Lower lobe of right lung (tissue), 2 donors: ENCODE measurements at regions not wholly inside any gene's neighbourhood (a gene's known extent, or its start where the extent isn't known, plus 50 kb on each side); places are given as distances from the start of the nearest gene placed in this dataset.

ENCODE experiments used
- ATAC-seq, 2 donors: fragments of 200-7000 bp; cut with Tn5 transposase; one replicate each; pipeline ENCODE4 v1.9.1; 2020 to 2022; ENCODE audit warnings: mild to moderate bottlenecking in 2 of 2, moderate library complexity in 2 of 2
- DNase-seq: peaks from one replicate; pipeline ENCODE4 v3.0.0-alpha.2; 2020
- H3K27ac ChIP-seq: fragments of 200-600 bp; one replicate; pipeline ENCODE4 v1.8.0; 2022
- H3K27me3 ChIP-seq: fragments of 200-600 bp; one replicate; pipeline ENCODE4 v1.8.0; 2022; ENCODE audit warnings: low read depth
- H3K36me3 ChIP-seq: fragments of 200-600 bp; one replicate; pipeline ENCODE4 v1.8.0; 2022; ENCODE audit warnings: mild to moderate bottlenecking
- H3K4me1 ChIP-seq: fragments of 200-600 bp; one replicate; pipeline ENCODE4 v1.8.0; 2022
- H3K4me3 ChIP-seq: fragments of 200-600 bp; one replicate; pipeline ENCODE4 v1.8.0; 2022; ENCODE audit warnings: mild to moderate bottlenecking
- H3K9me3 ChIP-seq: fragments of 200-600 bp; one replicate; pipeline ENCODE4 v1.8.0; 2022
- intact Hi-C: fragments of 100-400 bp; cut with DNase I; formaldehyde crosslinking; loops from one replicate; pipeline ENCODE4 v1.11.0; 2022
- TF ChIP-seq, protein P1 (sequence below): fragments of 200-600 bp; IDR thresholded peaks from one replicate; pipeline ENCODE4 v1.8.0; 2022; ENCODE audit warnings: antibody characterized with exemption, mild to moderate bottlenecking
- donor health status: DM: no; HTN: yes; CAD: no; lungs with severe emphysema.

DNA sequence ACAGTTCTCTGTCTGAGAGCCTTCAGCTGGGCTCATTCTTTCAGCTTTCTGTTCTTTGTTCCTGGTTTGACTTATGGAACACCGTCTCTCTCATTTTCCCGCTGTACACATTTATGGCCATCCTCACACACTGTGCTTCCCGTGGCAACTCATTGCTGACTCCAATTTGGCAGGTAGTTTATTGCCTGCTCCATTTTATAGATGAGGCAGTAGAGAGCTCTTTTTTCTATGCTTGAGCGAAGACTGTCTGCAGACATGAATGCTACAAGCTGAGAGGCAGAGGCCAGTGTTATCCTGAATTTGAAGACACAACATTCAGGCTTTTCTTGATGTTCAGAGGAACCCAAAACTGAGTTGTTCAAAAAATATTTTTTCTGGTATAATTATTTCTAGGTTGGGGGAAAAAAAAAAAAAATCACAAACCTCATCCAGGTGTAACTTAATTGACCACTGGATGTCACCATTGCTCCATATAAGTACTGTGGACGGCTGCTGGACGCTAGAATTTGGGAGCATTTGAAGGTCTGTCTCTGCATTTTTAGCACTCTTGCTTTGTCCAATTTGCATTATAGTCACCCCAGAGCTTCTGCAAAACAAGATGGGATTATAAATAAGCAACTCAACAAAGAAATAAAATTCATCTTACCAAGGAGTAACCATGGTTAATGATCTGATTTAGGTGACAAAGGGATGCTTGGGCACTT, 83.5 kb downstream of the HRH4 start:
- H3K4me1 ChIP-seq, result no peaks in the 10 kb centered on the region
- no peak overlapping the region for H3K27ac ChIP-seq
- H3K9me3 ChIP-seq, result no peaks in the 10 kb centered on the region
- no peak overlapping the region for H3K4me3 ChIP-seq
- intact Hi-C loops, result no loop called here
- peak in 1 of 2 donors; percentile 65 for ATAC-seq
- H3K27me3 ChIP-seq, result no peaks in the 10 kb centered on the region
- TF ChIP-seq, protein P1, sequence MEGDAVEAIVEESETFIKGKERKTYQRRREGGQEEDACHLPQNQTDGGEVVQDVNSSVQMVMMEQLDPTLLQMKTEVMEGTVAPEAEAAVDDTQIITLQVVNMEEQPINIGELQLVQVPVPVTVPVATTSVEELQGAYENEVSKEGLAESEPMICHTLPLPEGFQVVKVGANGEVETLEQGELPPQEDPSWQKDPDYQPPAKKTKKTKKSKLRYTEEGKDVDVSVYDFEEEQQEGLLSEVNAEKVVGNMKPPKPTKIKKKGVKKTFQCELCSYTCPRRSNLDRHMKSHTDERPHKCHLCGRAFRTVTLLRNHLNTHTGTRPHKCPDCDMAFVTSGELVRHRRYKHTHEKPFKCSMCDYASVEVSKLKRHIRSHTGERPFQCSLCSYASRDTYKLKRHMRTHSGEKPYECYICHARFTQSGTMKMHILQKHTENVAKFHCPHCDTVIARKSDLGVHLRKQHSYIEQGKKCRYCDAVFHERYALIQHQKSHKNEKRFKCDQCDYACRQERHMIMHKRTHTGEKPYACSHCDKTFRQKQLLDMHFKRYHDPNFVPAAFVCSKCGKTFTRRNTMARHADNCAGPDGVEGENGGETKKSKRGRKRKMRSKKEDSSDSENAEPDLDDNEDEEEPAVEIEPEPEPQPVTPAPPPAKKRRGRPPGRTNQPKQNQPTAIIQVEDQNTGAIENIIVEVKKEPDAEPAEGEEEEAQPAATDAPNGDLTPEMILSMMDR, result peak; percentile 23
- DNase-seq, result no peak
- H3K36me3 ChIP-seq, result no peaks in the 10 kb centered on the region

DNA sequence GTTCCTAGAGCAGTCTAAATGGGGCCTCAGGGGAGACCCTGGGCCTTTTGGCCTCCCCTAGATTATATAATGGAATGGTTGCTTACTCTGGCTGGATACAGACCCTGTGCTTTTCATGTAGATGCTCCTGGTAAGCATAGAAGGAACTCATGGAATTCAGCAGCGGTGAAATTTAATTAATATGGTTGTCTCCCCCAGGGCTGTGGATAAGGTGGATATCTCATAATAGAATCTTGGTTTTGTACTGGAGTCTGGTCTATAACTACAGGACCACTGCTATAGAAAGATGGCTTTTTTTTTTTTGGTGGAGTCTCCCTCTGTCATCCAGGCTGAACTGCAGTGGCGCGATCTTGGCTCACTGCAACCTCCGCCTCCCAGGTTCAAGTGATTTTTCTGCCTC, 84.5 kb downstream of the HRH4 start:
- no peak overlapping the region for H3K4me3 ChIP-seq
- TF ChIP-seq, protein P1, result no peak
- H3K27me3 ChIP-seq, result no peaks in the 10 kb centered on the region
- intact Hi-C loops, result no loop called here
- DNase-seq, result no peak
- no peaks in the 10 kb centered on the region for H3K4me1 ChIP-seq
- H3K9me3 ChIP-seq, result no peaks in the 10 kb centered on the region
- H3K27ac ChIP-seq, result no peak overlapping the region
- no peak for ATAC-seq
- no peaks in the 10 kb centered on the region for H3K36me3 ChIP-seq

DNA sequence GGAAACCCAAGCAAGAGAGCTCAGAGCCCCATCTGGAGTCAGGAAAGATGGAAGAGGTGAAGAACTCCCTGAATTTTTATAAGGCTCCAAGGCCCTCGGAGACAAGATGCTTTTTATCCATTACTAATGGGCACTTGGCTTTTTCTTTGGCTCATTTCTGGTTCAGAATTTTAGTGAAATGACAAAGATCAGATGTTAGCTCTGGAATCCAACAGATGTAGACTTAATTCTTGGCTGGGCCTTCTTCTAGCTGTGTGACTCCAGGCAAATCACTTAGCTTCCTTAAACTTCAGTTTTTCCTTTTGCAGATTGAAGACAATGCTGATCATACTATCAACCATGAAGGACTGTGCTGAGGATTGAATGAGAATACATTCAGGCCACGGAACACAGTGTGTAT, 85.2 kb downstream of the HRH4 start:
- TF ChIP-seq, protein P1, result no peak
- H3K9me3 ChIP-seq, result no peaks in the 10 kb centered on the region
- H3K4me1 ChIP-seq, result no peaks in the 10 kb centered on the region
- H3K4me3 ChIP-seq, result no peak overlapping the region
- intact Hi-C loops, result no loop called here
- no peaks in the 10 kb centered on the region for H3K27me3 ChIP-seq
- no peak overlapping the region for H3K27ac ChIP-seq
- no peaks in the 10 kb centered on the region for H3K36me3 ChIP-seq
- ATAC-seq (no peak), DNase-seq (no peak)

DNA sequence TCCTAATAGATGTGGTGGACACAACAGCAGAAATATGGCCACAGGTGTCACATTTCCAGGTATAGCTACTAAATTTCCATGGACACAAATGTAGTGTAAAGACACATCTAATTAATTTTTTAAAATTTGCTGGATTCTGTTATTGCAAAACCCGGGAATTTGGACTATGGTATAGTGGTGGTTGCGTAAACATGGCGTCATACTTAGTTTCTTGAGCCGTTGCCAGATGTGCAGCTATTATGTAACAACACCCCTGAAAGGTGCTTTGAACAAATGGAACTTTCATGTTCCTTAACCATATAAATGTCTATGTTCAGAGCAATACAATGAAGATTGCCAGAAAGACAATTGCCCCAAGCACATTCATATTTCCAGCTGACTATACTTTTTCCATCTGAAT, 85.9 kb downstream of the HRH4 start:
- DNase-seq (no peak), ATAC-seq (no peak)
- no peaks in the 10 kb centered on the region for H3K4me1 ChIP-seq
- no peak overlapping the region for H3K4me3 ChIP-seq
- H3K36me3 ChIP-seq, result no peaks in the 10 kb centered on the region
- no peaks in the 10 kb centered on the region for H3K27me3 ChIP-seq
- TF ChIP-seq, protein P1, result no peak
- H3K27ac ChIP-seq, result no peak overlapping the region
- intact Hi-C loops, result no loop called here
- H3K9me3 ChIP-seq, result no peaks in the 10 kb centered on the region

DNA sequence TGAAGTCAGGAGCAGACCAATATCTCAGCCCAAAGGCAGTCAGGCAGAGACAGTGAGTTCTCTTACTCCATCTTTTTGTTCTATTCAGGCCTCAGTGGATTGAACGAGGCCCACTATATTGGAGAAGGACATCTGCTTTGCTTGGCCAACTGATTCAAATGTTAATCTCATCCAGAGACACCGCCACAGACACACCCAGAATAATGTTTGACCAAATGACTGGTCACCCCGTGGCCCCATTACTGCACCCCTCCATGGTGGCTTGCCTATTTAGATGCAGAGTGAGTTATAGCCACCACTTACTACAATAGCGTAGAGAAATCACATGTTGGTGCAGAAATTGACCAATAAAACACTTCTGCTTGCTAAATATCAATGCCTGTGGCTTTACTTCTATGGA, 88.1 kb downstream of the HRH4 start:
- intact Hi-C loops, result no loop called here
- no peaks in the 10 kb centered on the region for H3K36me3 ChIP-seq

More for the DNA sequence above, 88.1 kb downstream of the HRH4 start:
- TF ChIP-seq, protein P1, result no peak
- Histone ChIP-seq H3K9me3 (no peaks in the 10 kb centered on the region), H3K4me1 (no peaks in the 10 kb centered on the region), H3K27me3 (no peaks in the 10 kb centered on the region), H3K27ac (no peak overlapping the region), H3K4me3 (no peak overlapping the region)
- ATAC-seq, result no peak
- no peak for DNase-seq
